GM21526 (cell line): ENCODE measurements at regions not wholly inside any gene's neighbourhood (a gene's known extent, or its start where the extent isn't known, plus 50 kb on each side); places are given as distances from the start of the nearest gene placed in this dataset.

Experiments used
- ATAC-seq: cut with Tn5 transposase; IDR thresholded peaks from one replicate; pipeline ENCODE4 v1.9.1; 2021; ENCODE audit warnings: moderate library complexity; ENCODE audit not compliant: unreplicated experiment, low FRiP score

DNA sequence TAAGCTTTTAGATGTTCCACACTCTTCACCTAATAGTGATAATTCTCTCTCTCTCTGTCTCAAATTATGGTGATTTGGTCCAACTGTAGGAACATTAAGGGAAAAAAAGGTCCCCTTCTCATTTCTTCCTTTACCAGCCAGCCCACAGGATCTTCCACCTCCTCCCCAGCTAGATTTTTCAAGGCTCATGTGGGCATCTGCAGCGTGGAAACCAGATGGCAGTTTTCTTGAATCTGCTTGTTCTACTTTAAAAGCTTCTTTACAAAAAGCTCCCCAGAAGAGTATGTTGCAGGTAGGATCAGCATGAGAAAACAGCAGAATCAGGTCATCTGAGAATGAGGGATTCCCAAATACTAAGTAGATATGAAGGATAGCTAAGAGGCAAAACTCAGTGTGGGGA lies 208.6 kb upstream of the PFN2 start:
- no peak for ATAC-seq

GRCh38 chr3:150177673-150178381 lies 207.1 kb upstream of the PFN2 start:
- ATAC-seq, result no peak

- ATAC-seq, result no peak
Measured at GRCh38 chr3:150174179-150174578, 203.5 kb upstream of the PFN2 start.

DNA sequence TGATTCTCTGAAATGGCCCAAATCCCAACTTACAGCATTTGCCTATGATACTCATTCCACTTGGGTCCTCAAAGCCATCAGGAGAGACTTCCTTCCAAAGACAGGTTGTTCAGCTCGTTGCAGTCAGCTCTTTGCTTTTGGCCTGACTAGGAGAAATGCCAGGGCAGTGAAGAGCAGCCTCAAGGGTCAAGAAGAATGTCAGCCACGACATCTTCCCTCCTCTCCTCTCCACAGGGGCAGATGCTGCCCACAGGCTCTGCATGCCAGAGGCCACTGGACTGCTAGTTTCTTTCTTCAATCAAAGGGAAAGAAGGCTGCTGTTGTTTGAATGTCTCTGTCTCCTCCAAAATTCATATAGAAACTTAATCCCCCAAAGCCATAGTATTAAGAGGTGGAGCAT lies 201.7 kb upstream of the PFN2 start:
- ATAC-seq, result no peak

- no peak for ATAC-seq
Measured at GRCh38 chr3:150170852-150171520, 200.3 kb upstream of the PFN2 start.

- ATAC-seq, result no peak
Measured at GRCh38 chr3:150169330-150169940, 198.7 kb upstream of the PFN2 start.

DNA sequence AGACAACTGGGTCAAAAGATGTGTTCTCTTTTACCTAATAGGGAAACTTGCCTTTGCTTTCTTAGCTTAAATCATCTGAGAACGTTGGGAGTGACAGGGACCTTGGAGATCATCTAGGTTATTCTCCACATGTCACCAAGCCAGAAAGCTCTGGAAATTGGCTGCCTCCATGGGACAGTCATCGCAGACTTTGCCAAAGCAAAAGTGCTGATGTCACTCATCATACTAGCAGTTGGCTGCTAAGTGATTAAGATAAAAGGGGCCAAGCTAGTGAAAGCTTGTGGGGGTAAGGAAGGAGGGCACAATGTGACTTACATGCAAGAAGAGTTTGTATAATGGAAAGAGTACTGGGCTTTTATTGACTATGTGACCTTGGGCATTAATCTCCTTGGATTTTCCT lies 198.0 kb upstream of the PFN2 start:
- ATAC-seq, result no peak

DNA sequence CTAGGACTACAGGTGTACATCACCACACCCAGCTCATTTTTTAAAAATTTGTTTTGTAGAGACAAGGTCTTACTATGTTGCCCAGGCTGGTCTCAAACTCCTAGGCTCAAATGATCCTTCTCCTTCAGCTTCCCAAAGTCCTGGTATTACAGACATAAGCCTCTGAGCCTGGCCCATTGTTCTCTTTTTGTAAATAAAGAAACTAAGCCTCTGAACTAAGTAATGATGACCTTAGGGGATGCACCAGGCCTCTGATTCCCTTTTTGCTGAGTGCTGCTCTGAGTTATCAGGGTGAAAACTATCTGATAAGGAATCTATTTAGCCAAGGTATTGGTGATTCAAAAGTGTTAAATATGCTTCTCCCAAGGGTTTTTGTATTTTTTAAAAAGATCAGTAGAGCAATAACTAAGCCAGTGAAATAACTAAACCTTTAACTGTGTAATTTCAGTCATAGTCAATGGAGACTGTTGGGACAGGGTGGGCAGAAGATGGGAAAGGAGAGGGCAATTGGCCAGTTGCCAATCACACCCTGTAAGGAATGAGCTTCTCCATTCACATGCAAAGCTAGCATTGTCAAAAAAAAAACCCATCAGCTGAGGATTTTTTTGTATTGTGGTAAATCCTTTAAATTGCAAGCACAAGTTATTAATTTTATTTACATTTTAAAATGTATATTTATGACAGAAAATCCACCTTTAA lies 194.8 kb upstream of the PFN2 start:
- ATAC-seq, result no peak

DNA sequence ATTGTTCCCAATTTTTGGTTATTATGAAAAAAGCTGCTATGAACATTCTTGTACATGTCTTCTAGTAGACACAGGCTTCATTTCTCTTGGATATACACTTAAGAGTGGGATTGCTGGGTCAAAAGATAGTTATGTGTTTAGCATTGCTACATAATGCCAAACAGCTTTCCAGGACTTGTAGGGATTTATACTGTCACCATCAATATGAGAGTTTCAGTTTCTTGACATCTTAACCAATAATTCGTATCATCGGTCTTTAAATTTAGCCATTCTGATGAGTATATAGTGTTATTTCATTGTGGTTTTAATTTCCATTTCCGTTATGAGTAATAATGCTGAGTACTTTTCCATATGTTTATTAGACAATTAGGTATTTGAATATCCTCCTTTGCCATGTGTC lies 190.3 kb upstream of the PFN2 start:
- no peak for ATAC-seq

DNA sequence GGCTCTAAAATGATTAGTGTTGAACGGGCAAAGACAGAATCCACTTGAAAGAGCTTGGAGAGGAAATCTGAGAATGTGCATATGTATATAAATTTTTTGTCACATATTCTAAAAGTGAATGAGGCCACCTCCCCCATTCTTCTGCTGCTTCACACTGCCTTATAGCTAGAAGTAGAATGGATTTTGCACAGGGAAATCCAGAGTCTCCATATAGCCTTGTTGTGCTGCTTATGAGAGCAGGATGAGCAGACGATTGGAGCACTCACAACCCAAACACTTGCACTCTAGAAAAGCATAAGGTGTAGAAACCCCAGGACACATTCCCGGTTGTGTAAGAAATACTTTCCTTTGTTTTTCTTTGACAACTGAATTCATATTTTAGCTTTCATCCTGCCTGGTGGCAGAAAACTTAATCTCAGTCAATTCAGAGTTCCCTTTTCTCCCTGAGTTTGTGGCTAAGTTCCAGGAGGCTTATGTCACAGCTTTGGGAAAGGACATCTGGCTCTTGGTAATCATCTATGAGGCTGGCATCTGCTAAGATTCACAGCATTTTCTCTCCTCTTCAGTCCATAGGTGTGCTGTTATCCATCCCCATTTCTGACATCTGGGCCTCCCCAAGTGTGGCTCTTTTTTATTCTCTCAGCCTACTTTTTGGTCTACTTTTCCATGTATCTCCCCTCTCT lies 188.4 kb upstream of the PFN2 start:
- no peak for ATAC-seq

DNA sequence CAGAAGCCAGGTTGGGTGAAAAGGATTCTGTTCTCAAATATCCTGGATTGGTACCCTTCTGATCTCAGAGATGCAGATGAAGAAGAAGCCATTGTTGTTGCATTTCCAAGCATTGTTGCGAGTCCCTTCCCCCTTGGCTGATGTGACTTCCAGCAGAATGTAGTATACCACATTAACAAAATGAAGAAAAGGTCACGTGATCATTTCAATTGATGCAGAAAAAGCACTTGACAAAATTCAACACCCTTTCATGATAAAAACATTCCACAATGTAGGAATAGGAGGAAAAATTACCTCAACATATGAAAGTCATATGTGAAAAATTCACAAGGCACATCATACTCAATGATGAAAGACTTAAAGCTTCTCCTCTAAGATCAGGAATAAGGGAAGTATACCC lies 181.9 kb upstream of the PFN2 start:
- ATAC-seq, result no peak

DNA sequence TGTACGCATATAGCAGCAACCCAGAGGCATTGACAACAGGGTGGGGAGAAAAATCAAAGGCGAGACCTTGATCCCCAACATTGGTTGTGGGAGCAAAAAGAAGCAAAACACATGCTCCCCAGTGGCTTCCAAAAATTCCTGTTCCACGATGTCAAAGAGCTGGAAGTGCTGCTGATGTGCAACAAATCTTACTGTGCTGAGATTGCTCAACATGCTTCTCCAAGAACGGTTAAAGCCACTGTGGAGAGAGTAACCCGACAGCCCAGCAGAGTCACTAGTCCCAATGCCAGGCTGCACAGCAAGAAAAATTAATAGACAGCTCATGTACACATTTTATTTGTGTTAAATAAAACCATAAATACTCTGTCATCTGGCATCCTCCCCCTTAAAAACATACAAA lies 179.9 kb upstream of the PFN2 start:
- no peak for ATAC-seq

DNA sequence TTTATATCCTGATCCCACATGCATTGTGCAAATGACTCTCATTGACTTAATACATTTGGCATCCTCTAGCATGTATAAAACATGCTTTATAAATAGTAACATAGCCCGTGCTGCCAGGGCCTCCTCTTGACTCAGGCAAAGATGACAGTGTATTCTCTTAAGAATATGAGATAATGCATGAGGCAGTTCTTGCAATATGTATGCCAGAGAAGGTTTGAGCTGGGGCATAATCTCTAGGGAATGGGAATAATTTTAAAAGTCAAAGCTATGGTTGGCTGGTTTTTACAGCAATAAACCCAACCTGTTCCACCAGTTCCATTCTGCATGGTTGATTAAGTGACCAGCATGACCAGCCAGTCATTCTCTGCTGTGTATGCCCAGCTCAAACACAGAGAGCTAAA lies 179.0 kb upstream of the PFN2 start:
- no peak for ATAC-seq

GRCh38 chr3:150148227-150148626 lies 177.5 kb upstream of the PFN2 start:
- no peak for ATAC-seq

- ATAC-seq, result no peak
Measured at GRCh38 chr3:150147776-150148175, 177.1 kb upstream of the PFN2 start.

DNA sequence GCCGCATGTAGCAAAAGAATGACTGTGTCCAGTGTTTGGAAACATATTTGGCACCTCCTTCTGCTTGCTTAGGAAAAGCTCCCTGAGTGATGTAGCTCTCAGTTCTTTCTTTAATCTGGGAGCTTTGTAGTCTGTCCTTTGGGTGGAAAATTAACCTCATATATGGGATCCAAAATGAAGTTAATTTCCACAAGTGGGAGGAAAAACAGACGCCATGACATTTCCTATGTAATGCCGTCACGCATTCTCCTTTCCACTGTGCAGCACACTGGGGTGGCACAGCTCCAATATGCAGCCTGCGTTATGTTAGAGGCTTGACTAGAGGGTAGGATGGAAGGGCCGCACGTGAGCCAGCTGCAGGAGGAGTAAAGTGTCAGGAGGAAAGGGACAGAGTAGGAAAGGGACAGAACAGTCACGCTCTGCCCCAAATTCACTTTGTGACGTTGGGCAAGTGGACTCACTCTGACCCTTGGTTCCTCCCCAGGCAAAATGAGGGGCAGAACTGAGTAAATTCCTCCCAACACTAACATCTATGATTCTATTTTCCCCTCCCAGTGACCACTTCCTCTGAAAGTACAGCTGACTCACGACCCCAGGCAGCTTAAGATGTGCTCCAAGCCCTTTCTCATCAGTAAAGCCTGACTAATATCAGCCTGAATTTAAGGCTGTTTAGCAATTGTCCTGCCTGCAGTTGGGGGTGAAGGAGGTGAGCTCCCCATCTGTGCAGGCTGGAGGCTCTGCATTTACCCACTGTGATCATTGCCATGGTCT lies 176.5 kb upstream of the PFN2 start:
- ATAC-seq, result no peak

- ATAC-seq, result no peak
Measured at GRCh38 chr3:150145659-150146058, 175.0 kb upstream of the PFN2 start.

GRCh38 chr3:150144191-150144708 lies 173.6 kb upstream of the PFN2 start:
- ATAC-seq, result no peak

- ATAC-seq, result no peak
Measured at GRCh38 chr3:150142936-150143335, 172.2 kb upstream of the PFN2 start.

DNA sequence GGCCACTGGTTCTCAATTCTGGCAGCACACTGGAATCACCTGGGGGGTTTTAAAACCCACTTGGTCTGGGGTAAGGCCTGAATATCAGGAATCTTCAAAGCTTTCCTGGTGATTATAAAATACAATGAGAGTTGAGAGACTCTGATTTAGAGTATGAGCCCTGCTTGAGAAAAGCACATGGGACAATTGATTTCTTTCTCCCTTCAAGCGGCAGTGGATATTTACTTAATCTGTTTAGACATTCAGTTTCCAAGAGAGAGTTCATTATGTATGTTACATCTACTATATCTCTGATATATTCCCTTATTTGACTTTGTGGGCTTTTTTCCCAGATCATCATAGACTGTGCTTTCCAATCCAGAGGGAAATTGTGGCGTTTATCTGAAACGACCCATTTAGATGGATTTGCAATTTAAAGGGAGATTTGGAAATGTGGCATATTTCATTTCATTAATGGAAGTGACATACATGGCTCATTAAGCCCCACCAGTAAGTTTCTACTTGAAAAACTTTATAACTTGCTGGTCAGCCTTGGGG lies 171.2 kb upstream of the PFN2 start:
- ATAC-seq, result no peak
